ENCODE measurements at regions not wholly inside any gene's neighbourhood (a gene's known extent, or its start where the extent isn't known, plus 50 kb on each side); places are given as distances from the start of the nearest gene placed in this dataset.
A peak's percentile ranks its signal among the peaks of the same experiment; 100 is the strongest.

GRCh38 chr17:79299349-79299748, 224.7 kb downstream of the ENGASE start:
- H3K36me3 ChIP-seq = no peaks in the 10 kb centered on the region
- H3K27me3 ChIP-seq = peaks cover 57% of the 10 kb centered on the region
- H3K4me3 ChIP-seq = no peak overlapping the region
- no peaks in the 10 kb centered on the region for H3K4me1 ChIP-seq
- no peak for DNase-seq
- no peak overlapping the region for H3K27ac ChIP-seq
- H3K9me3 ChIP-seq (replicated peaks) = no peaks in the 10 kb centered on the region

- peaks cover 54% of the 10 kb centered on the region for H3K27me3 ChIP-seq
- no peaks in the 10 kb centered on the region for H3K4me1 ChIP-seq
- H3K9me3 ChIP-seq (replicated peaks) = no peaks in the 10 kb centered on the region
- H3K36me3 ChIP-seq = no peaks in the 10 kb centered on the region
- no peak overlapping the region for H3K27ac ChIP-seq
- no peak overlapping the region for H3K4me3 ChIP-seq
- no peak for DNase-seq
Observed at GRCh38 chr17:79298799-79299198, 224.2 kb downstream of the ENGASE start.

- no peaks in the 10 kb centered on the region for H3K36me3 ChIP-seq
- peaks cover 36% of the 10 kb centered on the region for H3K27me3 ChIP-seq
- H3K9me3 ChIP-seq (replicated peaks) = no peaks in the 10 kb centered on the region
- no peaks in the 10 kb centered on the region for H3K4me1 ChIP-seq
- H3K27ac ChIP-seq = no peak overlapping the region
- H3K4me3 ChIP-seq = no peak overlapping the region
- DNase-seq = no peak
Observed at GRCh38 chr17:79296243-79296642, 221.6 kb downstream of the ENGASE start.

GRCh38 chr17:79295307-79295706, 220.7 kb downstream of the ENGASE start:
- no peak for DNase-seq
- Histone ChIP-seq H3K9me3 (replicated peaks) (no peaks in the 10 kb centered on the region), H3K4me1 (no peaks in the 10 kb centered on the region), H3K4me3 (no peak overlapping the region), H3K27ac (no peak overlapping the region), H3K27me3 (peaks cover 30% of the 10 kb centered on the region), H3K36me3 (no peaks in the 10 kb centered on the region)

GRCh38 chr17:79294459-79295071, 219.9 kb downstream of the ENGASE start:
- H3K27ac ChIP-seq = no peak overlapping the region
- peak; percentile 76 to 87 for DNase-seq
- no peaks in the 10 kb centered on the region for H3K36me3 ChIP-seq
- H3K27me3 ChIP-seq = peaks cover 22% of the 10 kb centered on the region
- H3K9me3 ChIP-seq (replicated peaks) = no peaks in the 10 kb centered on the region
- H3K4me1 ChIP-seq = no peaks in the 10 kb centered on the region
- no peak overlapping the region for H3K4me3 ChIP-seq

- no peak for DNase-seq
- Histone ChIP-seq H3K9me3 (replicated peaks) (no peaks in the 10 kb centered on the region), H3K27ac (no peak overlapping the region), H3K27me3 (peaks cover 19% of the 10 kb centered on the region), H3K4me3 (no peak overlapping the region), H3K36me3 (no peaks in the 10 kb centered on the region), H3K4me1 (no peaks in the 10 kb centered on the region)
Observed at GRCh38 chr17:79292501-79292900, 217.9 kb downstream of the ENGASE start.

GRCh38 chr17:79291391-79291790, 216.8 kb downstream of the ENGASE start:
- no peak overlapping the region for H3K4me3 ChIP-seq
- H3K27ac ChIP-seq = no peak overlapping the region
- peaks cover 30% of the 10 kb centered on the region for H3K27me3 ChIP-seq
- H3K9me3 ChIP-seq (replicated peaks) = no peaks in the 10 kb centered on the region
- H3K36me3 ChIP-seq = no peaks in the 10 kb centered on the region
- H3K4me1 ChIP-seq = no peaks in the 10 kb centered on the region
- no peak for DNase-seq

- Histone ChIP-seq H3K36me3 (no peaks in the 10 kb centered on the region), H3K4me1 (no peaks in the 10 kb centered on the region), H3K9me3 (replicated peaks) (no peaks in the 10 kb centered on the region), H3K27ac (no peak overlapping the region), H3K27me3 (peaks cover 37% of the 10 kb centered on the region), H3K4me3 (no peak overlapping the region)
- DNase-seq = no peak
Observed at GRCh38 chr17:79290726-79291125, 216.1 kb downstream of the ENGASE start.

- Histone ChIP-seq H3K27ac (no peak overlapping the region), H3K4me1 (no peaks in the 10 kb centered on the region), H3K4me3 (no peak overlapping the region), H3K27me3 (peaks cover 40% of the 10 kb centered on the region), H3K9me3 (replicated peaks) (no peaks in the 10 kb centered on the region), H3K36me3 (no peaks in the 10 kb centered on the region)
- DNase-seq = no peak
Observed at GRCh38 chr17:79288950-79289349, 214.3 kb downstream of the ENGASE start.

- H3K27me3 ChIP-seq = peaks cover 55% of the 10 kb centered on the region
- H3K4me3 ChIP-seq = no peak overlapping the region
- H3K9me3 ChIP-seq (replicated peaks) = no peaks in the 10 kb centered on the region
- no peaks in the 10 kb centered on the region for H3K4me1 ChIP-seq
- no peak for DNase-seq
- no peak overlapping the region for H3K27ac ChIP-seq
- H3K36me3 ChIP-seq = no peaks in the 10 kb centered on the region
Observed at GRCh38 chr17:79286440-79286839, 211.8 kb downstream of the ENGASE start.

- no peaks in the 10 kb centered on the region for H3K36me3 ChIP-seq
- H3K27me3 ChIP-seq = peaks cover 57% of the 10 kb centered on the region
- no peak overlapping the region for H3K4me3 ChIP-seq
- no peaks in the 10 kb centered on the region for H3K9me3 ChIP-seq (replicated peaks)
- no peak for DNase-seq
- no peaks in the 10 kb centered on the region for H3K4me1 ChIP-seq
- no peak overlapping the region for H3K27ac ChIP-seq
Observed at GRCh38 chr17:79285973-79286372, 211.3 kb downstream of the ENGASE start.

GRCh38 chr17:79282294-79282693, 207.7 kb downstream of the ENGASE start:
- H3K36me3 ChIP-seq = no peaks in the 10 kb centered on the region
- peaks cover 53% of the 10 kb centered on the region for H3K27me3 ChIP-seq
- no peak for DNase-seq
- no peaks in the 10 kb centered on the region for H3K9me3 ChIP-seq (replicated peaks)
- no peaks in the 10 kb centered on the region for H3K4me1 ChIP-seq
- H3K27ac ChIP-seq = no peak overlapping the region
- no peak overlapping the region for H3K4me3 ChIP-seq

- Histone ChIP-seq H3K36me3 (no peaks in the 10 kb centered on the region), H3K4me1 (no peaks in the 10 kb centered on the region), H3K27me3 (peaks cover 48% of the 10 kb centered on the region), H3K27ac (no peak overlapping the region), H3K9me3 (replicated peaks) (no peaks in the 10 kb centered on the region), H3K4me3 (no peak overlapping the region)
- no peak for DNase-seq
Observed at GRCh38 chr17:79281803-79282202, 207.2 kb downstream of the ENGASE start.

- H3K36me3 ChIP-seq = no peaks in the 10 kb centered on the region
- peak in 1 of 2 experiments; percentile 30 for DNase-seq
- no peak overlapping the region for H3K4me3 ChIP-seq
- H3K27me3 ChIP-seq = peaks cover 40% of the 10 kb centered on the region
- H3K9me3 ChIP-seq (replicated peaks) = no peaks in the 10 kb centered on the region
- H3K4me1 ChIP-seq = no peaks in the 10 kb centered on the region
- no peak overlapping the region for H3K27ac ChIP-seq
Observed at GRCh38 chr17:79280866-79281572, 206.4 kb downstream of the ENGASE start.

GRCh38 chr17:79280010-79280409, 205.4 kb downstream of the ENGASE start:
- H3K27me3 ChIP-seq = peaks cover 36% of the 10 kb centered on the region
- DNase-seq = no peak
- H3K9me3 ChIP-seq (replicated peaks) = no peaks in the 10 kb centered on the region
- H3K4me3 ChIP-seq = no peak overlapping the region
- H3K36me3 ChIP-seq = no peaks in the 10 kb centered on the region
- H3K4me1 ChIP-seq = no peaks in the 10 kb centered on the region
- H3K27ac ChIP-seq = no peak overlapping the region

GRCh38 chr17:79279320-79279719, 204.7 kb downstream of the ENGASE start:
- Histone ChIP-seq H3K27ac (no peak overlapping the region), H3K27me3 (peaks cover 34% of the 10 kb centered on the region), H3K36me3 (no peaks in the 10 kb centered on the region), H3K9me3 (replicated peaks) (no peaks in the 10 kb centered on the region), H3K4me3 (no peak overlapping the region), H3K4me1 (no peaks in the 10 kb centered on the region)
- DNase-seq = no peak
